NCI-H2081 treated with DMSO at 0.1 percent for 48 hours (cell line): ENCODE measurements at regions not wholly inside any gene's neighbourhood (a gene's known extent, or its start where the extent isn't known, plus 50 kb on each side); places are given as distances from the start of the nearest gene placed in this dataset.
"Not testable (repeated sequence)": the region's sequence is repeated elsewhere in the genome, so short reads cannot be mapped to it uniquely, and the experiment has no call there.

Source experiments
- DNase-seq: peaks from one replicate; lab custom pipeline; 2025; lab: John Stamatoyannopoulos, UW

DNA sequence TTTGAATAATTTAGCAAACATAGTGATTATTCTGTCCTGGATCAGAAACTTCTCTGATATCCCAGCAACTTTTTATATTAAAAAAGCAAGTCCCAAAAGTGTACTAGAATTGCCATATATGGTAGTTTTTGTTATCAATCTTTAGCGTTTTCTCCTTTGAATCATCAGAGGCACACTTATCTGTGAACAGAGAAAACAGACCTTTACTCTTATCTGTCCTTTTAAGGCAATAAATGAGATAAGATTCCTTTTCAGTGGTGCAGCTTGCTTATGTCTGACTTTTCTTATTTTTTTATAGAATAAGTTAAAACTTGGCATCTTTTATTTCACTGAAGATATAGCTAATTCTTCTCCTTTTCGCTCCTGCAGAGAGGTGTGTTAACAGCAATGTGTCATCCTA is 458.1 kb upstream of the PCDH10 start:
- DNase-seq, result no peak

DNA sequence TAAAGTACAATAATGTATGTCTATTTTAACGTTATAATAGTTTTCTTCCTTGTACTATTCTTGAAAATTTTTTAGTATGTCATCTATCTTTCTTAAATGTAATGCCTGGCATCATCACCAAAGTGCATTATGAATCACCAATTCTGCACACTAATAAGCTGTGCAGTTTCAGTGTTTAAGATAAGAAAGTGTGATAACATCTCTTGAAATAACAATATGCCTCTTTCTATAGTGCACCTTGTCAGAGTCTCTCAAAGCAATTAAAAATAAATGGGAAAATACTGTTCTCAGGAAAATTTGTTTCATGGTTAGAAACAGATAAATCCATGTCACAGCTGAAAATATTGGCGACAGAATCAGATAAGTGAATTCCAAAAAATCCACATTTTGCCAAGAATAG is 457.4 kb upstream of the PCDH10 start:
- no peak for DNase-seq

DNA sequence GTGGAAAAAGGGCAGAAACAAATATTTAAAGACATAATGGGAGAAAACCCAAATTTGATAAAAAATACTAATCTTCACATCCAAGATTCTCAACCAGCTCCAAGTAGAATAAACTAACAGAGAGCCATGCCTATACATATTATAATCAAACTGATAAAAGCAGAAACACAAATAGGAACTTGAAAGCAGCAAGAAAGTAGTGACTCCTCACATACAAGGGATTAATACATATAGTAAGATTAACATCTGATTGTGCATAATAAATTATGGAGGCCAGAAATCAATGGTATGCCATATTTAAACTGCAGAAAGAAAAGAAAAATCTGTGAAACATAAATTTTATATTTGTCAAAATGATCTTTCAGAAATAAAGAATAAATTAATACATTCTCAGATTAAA is 454.3 kb upstream of the PCDH10 start:
- no peak for DNase-seq

DNA sequence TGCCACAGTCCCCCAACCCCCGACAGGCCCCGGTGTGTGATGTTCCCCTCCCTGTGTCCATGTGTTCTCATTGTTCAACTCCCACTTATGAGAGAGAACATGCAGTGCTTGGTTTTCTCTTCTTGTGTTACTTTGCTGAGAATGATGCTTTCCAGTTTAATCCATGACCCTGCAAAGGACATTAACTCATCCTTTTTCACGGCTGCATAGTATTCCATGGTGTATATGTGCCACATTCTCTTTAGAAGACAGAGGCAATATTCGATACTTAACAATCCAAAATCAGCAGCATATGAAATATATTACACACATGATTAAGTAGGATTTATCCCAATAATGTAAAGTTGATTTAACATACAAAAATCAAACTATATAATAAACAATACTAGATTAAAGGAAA is 451.6 kb upstream of the PCDH10 start:
- DNase-seq, result not testable (repeated sequence)

DNA sequence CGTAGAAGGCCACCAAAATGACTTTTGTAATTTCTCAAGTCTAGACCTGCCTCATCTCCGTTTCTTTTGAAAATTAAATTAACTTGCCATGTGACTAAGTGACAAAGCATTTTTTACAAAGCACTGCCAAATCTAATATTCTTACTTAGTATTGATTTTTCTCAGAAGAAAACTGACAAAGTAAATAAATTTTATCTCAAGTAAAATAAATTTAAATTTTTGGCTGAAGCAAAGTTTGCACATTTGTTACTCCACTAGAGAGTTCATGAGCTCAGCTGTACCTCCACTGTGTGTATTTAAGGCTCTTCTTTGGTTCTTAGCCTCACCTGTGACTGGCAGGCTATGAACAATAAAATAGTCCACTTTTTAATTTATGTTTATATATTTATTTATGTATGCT is 441.1 kb upstream of the PCDH10 start:
- DNase-seq, result no peak

DNA sequence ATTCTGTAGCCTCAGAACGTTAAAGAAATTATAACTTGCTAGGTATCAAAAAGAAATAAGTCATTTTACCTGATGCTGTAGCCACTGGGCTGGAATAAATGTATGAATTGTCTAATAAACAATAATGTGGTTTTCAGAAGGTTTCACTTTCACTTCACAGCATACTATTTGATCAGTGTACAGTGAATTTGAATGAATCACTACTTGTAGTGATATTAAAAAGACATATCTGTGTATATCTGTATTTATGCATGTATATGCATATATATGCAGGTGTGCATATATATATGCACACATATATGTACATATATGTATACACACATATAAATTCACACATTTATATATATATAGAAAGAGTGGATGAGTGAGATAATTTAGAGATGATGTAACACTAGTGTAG is 440.0 kb upstream of the PCDH10 start:
- no peak for DNase-seq

DNA sequence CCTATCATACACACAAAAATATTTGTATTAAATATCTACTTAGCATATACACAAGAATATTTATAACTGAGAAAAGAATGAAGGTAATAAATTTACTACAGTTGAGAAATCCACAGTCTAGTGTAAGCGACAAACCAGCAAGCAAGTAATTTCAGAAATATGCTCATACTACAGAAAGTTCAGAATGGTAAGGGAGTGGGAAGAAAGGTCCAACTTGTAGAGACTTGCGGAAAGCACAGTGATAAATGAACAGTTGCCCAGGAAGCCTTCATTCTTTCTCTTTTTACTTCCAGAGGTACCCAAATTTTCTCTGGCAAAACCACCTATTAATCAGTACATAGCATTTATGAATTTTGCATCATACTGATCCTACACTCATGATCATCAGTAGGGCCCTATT is 438.1 kb upstream of the PCDH10 start:
- no peak for DNase-seq

DNA sequence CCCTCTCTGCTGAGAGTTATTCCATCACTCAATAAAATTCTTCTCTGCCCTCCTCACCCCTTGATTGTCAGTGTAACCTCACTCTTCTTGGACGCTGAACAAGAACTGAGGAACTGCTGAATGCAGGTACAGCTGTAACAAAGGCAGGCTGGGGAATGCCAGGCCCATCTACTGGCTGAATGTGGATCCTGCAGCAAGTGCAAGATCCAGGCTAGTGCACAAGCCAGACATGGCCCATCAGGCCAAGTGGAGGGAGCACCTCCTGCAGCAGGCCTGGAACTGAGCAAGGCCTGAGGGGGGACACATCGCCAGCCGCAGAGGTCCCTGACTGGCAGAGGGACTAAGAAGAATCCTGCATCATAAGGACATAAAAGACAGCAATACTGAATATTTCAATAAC is 411.8 kb upstream of the PCDH10 start:
- no peak for DNase-seq

DNA sequence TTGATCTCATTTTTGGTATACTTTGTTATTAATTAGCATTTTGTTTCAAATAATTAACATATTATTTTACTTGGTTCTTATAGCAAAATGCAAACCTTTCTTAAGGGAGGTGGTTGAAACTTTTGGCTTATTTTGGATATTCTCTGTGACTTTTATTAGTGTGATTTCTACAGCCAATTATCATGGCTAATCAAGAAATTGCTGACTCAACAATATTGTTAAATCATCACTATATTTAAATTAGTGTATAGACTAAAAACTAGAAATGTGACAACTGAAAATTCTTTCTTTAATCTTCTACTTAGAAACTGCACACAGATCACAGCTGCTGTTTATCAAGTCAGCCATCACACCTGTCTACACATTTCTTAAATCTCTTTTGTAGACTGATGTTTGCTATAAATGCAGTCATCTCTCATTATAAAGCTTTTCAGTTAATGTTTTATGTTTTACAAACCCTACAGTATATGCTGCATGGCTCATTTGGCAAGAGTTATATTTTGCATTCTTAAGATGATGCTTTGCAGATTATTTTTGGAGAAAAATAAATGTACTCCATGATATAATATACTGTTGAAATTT is 389.8 kb upstream of the PCDH10 start:
- no peak for DNase-seq

DNA sequence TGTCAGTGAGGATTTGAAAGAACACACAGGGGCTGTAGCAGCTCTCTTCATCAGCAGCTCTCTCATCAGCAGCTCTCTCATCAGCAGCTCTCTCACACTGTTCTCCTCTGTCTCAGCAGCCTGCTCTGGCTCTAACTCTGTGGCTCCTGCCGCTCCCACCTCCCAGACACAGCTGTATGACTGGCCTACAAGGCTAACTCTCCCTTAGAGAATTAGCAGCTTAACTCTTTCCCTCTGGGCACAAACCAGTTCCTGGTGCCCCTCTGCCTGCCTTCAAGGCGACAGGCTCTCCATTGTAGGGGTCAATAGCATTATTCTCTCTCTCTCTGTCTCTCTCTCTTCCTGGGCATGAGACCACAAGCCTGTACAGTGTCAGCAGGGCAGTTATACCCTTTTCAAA is 385.6 kb upstream of the PCDH10 start:
- DNase-seq, result no peak

DNA sequence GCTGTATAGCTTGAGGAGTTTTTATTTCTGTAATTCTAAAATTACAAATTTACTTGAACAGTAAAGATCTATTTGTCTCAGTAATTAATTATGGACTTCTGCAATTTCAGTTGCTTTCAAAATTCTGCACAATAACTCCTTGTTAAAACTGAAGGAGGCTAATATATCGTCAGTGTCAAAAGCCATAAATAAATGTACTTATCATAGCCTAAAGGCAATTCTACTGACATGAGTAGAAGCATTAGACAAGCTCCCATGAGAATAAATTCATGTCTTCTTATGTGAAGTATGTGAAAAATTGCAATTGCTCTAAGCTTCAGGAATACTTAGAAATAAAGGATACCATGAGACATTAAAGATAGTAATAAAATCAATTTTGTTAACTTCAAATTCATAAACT is 381.2 kb upstream of the PCDH10 start:
- DNase-seq, result no peak

DNA sequence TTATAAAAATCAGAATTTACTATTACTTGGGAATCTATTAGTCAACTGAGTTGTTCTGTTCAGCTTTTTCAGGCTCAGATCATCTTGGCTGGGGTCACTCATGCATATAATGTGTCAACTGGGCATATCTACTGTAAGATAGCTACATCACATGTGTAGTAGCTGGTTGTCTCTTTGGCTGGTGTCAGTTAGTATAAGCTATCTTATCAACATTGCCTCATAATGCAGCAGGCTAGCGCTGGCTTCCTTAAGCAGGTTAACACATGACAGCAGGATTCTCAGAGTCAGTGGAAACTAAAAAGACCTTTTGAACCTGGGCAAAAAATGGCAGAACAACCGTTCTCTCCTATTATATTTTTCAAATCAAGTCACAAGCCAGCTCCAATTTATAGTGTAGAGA is 378.3 kb upstream of the PCDH10 start:
- no peak for DNase-seq

DNA sequence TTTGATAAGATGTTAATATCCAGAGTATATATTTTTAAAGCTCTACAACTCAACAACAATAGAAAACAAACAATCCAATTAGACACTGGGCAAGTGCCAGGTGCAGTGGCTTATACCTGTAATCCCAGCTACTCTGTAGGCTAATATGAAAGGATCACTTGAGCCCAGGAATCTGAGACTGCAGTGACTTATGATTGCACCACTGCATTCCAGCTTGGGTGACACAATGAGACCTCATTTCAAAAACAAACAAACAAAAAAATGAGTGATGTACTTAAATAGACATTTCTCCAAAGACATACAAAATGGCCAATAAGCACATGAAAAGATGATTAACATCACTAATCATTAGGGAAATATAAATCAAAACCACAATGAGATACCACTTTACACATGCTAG is 356.8 kb upstream of the PCDH10 start:
- no peak for DNase-seq

DNA sequence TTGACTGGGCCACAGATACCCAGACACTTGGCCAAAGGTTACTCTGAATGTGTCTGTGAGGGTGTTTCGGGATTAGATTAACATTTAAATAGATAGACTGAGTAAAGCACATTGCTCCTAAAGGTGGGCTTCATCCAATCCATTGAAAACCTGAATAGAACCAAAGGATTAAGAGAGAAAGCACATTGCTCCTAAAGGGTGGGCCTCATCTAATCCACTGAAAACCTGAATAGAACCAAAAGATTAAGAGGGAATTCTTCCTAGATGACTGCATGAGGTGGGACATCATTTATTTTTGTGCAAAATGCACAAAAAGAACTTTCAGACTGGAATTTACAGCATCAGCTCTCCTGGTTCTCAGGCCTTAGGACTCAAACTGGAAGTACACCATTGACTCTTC is 351.2 kb upstream of the PCDH10 start:
- DNase-seq, result no peak

DNA sequence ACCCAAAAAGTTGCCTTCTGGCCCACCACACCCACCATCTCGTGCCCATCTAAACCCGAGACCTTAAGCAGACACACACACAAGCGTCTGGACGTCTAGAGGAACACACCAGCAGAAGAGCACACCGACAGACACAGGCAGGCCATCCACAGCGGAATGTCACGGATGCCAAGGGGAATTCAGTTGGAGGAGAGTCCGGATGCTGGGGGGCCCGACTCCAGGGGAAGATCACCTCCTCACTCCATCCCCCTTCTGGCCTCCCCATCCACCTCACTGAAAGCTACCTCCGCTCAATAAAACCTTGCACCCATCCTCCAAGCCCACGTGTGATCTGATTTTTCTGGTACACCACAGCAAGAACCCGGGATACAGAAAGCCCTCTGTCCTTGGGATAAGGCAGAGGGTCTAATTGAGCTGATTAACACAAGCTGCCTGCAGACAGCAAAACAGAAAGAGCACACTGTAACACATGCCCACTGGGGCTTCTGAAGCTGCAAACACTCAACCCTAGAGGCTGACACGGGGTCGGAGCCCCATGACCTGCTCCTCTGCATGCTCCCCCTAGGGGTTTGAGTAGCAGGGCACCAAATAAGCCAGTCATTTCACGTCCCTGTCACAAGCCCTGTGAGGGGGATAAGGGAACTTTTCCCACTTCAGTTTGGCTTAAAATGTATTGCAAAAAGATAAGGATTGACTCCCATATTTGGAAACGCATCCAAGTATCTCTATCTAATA is 339.6 kb upstream of the PCDH10 start:
- no peak for DNase-seq

DNA sequence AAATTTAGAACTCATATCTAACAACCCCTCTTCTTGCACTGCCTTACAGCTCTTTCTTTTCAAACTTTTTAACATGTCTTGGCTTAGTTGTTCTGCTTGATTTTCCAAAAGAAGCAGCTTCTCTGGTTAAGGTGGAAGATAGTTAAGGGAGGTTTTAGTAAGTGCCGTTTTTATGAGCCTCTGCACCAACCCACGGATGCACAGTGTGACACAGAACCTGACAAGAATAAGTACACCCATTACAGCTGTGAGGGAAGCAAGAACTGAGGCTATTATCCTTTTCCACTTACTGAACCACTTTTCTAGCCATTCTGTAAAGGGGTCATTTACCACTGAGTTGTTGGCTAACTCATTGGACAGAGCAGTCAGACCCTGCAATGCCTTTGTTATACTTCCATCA is 336.0 kb upstream of the PCDH10 start:
- not testable (repeated sequence) for DNase-seq

DNA sequence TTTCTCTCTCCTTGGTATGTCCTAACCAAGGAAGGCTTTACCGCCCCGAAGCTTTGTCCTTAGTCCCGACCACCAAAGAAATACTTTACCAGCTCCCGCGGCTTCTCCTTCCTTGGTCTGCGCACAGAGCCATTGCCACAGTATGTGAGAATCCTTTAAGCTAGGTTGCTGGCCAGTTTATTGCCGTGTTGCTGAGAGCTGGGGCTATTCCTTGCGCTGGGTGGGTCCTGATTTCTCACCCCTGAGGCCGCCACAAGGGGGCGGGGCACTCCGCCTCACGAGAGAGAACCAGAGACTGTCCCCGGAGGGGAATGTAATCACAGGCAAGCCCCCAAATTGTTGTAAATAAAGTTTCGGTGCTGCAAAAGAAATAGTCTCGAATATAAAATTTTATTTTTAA is 331.0 kb upstream of the PCDH10 start:
- DNase-seq, result no peak

DNA sequence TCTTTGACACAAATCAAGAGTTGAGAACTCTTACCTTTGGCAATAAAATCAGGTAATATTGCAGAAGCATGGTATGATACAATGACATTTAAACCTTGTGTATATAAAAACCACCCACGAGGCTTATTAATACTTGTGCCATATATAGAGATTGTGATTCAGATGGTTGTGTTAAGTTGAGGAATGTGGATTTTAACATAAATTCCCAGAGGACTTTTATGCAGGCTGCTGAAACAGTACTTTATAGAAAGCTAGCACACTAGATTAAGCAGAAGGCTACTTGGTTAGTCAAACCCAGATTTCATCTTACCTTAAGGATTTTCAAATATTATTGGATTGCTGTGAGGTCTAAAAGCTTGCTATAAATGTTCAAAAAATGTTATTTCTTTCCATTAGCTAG is 325.7 kb upstream of the PCDH10 start:
- no peak for DNase-seq

DNA sequence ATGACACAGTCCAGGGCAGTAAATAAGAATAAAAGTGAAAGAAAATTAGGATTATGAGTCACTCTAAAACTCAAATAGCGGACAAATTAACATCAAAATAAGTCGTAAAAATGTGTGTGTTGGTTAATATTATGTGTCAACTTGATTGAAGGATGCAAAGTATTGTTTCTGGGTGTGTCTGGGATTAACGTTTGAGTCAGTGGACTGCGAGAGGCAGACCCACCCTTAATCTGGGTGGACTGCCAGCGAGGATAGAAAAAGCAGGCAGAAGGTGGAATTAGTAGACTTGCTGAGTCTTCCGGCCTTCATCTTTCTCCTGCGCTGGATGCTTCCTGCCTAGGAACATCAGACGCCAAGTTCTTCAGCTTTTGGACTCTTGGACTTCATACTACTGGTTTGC is 324.3 kb upstream of the PCDH10 start:
- no peak for DNase-seq

DNA sequence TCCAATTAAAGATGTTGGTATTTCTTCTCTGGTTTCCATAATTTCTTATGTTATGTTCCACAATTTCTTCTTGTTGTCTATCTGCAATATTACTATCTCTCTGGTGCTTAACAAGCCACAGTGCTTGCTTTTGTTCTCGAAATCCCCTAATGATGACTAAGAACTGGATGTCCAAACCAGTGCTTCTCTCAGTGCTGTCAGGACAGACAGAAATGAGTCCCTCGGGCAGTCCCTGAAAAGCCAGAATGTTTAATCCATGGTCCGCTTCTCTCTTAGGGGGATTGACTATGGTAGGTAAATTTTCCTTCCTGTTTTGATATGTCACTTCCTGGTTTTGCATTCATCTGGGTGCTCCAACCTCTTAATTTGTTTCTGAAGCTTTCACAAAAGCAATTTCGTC is 321.6 kb upstream of the PCDH10 start:
- DNase-seq, result no peak

DNA sequence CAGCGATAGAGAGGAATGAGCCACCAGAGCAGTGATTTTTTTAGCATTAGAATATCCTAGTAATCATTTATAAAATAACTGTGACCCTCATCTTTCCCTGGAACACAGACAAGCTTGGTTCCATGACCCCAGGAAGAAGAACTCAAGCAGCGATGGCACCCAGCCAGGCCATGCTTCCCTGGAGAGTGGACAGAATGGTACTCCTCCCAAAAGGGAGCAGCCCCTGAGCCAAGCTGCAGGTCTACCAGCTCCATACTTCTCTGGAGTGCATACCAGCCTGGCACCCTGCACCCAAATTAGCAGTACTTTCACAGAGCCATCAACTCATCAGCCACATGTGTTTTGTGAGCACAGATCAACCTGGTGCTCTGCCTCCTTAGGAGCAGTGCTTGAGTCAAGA is 310.9 kb upstream of the PCDH10 start:
- no peak for DNase-seq

DNA sequence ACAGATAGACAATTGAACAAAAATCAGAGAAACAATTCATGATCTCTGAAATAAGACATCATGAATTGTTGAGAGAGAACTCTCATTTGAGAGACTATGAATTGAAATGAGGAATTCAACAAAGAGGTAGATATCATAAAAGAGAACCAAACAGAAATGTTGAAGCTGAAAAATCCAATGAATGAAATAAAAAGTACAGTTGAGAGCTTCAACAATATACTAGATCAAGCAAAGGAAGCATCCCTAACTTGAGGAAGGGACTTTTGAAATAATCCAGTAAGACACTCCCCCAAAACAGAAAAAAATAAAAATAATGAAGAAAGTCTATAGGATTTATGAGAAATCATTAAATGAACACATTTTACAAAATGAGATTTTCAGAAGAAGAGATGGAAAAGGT is 310.0 kb upstream of the PCDH10 start:
- no peak for DNase-seq

DNA sequence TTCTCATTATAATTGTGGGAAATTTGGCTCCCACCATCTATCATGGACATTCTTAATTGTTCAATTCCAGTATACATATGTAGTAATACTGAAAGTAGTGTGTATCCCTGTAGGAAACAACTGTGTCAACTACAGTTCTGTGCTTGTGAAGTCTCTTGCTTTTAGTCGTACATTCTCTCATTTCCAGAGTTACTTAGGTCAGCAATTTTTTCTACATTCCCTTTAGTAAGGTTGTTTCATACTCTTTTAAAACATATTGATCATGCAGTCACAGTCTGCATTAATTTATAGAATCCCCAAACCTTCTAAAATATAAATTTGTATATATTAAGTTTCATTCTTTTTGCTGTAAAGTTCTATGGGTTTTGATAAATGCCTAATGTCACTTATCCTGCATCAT is 289.2 kb upstream of the PCDH10 start:
- DNase-seq, result no peak

DNA sequence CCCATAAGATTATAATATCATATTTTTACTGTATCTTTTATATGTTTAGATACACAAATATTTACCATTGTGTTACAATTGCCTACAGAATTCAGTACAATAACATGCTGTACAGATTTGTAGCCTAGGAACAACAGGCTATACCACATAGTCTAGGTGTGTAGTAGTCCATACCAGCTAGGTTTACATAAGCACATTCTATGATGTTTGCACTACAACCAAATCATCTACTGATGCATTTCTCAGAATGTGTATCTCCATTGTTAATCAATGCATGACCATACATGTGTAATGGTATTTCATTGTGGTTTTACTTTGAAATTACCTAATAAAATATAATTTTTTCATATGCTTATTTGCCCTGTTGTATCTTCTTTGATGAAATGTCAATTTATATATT is 288.1 kb upstream of the PCDH10 start:
- no peak for DNase-seq
